RWPE2 (cell line): ENCODE measurements at regions not wholly inside any gene's neighbourhood (a gene's known extent, or its start where the extent isn't known, plus 50 kb on each side); places are given as distances from the start of the nearest gene placed in this dataset.

Experiments used
- ATAC-seq: fragments of 200-7000 bp; cut with Tn5 transposase; 3 replicates; pipeline ENCODE4 v1.9.1; 2021; ENCODE audit warnings: low read depth
- DNase-seq: peaks from one replicate; pipeline ENCODE4 v3.0.0-alpha.2; 2020; ENCODE audit warnings: low spot score
- H3K27ac ChIP-seq: fragments of 450-650 bp; 2 replicates; pipeline ENCODE4 v1.5.1; 2017; ENCODE audit warnings: mild to moderate bottlenecking; ENCODE audit not compliant: poor library complexity, severe bottlenecking
- H3K27me3 ChIP-seq: fragments of 250-450 bp; sonication (Bioruptor Pico); 2 replicates; pipeline ENCODE4 v1.5.1; 2021; ENCODE audit warnings: mild to moderate bottlenecking, moderate library complexity; ENCODE audit not compliant: insufficient read depth, poor library complexity, severe bottlenecking
- H3K36me3 ChIP-seq: fragments of 250-450 bp; sonication (Bioruptor Pico); 2 replicates; pipeline ENCODE4 v1.5.1; 2020; ENCODE audit warnings: low read depth, mild to moderate bottlenecking, moderate library complexity
- H3K4me1 ChIP-seq: fragments of 250-450 bp; sonication (Bioruptor Pico); 2 replicates; pipeline ENCODE4 v1.5.1; 2021; ENCODE audit warnings: mild to moderate bottlenecking, moderate library complexity; ENCODE audit not compliant: insufficient read depth, poor library complexity, severe bottlenecking
- H3K4me3 ChIP-seq: fragments of 250-450 bp; sonication (Bioruptor Pico); 2 replicates; pipeline ENCODE4 v1.5.1; 2021; ENCODE audit warnings: mild to moderate bottlenecking, moderate library complexity; ENCODE audit not compliant: severe bottlenecking
- H3K9me3 ChIP-seq: fragments of 250-450 bp; sonication (Bioruptor Pico); 2 replicates; pipeline ENCODE4 v1.5.1; 2021; ENCODE audit warnings: mild to moderate bottlenecking, moderate library complexity; ENCODE audit not compliant: severe bottlenecking
- CTCF ChIP-seq: fragments of 450-650 bp; IDR thresholded peaks from one replicate; pipeline ENCODE4 v1.5.1; 2017; ENCODE audit warnings: mild to moderate bottlenecking, moderate library complexity; ENCODE audit not compliant: poor library complexity, severe bottlenecking

DNA sequence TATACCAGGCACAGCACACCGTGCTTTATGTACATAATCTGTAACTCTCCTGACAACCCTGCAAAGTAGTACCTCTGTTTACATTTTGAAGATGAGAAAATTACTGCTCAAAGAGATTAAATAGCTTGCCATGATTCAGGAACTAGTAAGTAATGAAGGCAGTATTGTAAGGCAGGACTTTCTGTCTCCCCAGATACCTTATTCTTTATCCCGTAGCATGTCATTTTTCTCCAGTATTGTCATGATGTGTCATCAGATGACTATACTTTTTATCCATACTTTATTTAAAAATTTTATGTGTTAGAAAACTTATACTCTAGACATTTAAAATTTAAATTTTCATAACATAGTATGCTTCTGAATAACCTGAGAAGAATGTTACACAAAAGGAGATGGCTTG is 188.3 kb upstream of the NUDT6 start:
- H3K4me1 ChIP-seq: peaks cover 12% of the 10 kb centered on the region
- no peaks in the 10 kb centered on the region for H3K36me3 ChIP-seq
- no peaks in the 10 kb centered on the region for H3K9me3 ChIP-seq
- no peak overlapping the region for H3K4me3 ChIP-seq
- TF ChIP-seq CTCF: no peak
- no peak for DNase-seq
- H3K27me3 ChIP-seq: no peaks in the 10 kb centered on the region
- H3K27ac ChIP-seq: no peak overlapping the region
- peak; percentile 42; the same call in 2 of the 3 replicates for ATAC-seq

GRCh38 chr4:123113155-123113554 is 190.8 kb upstream of the NUDT6 start:
- Histone ChIP-seq H3K27me3 (no peaks in the 10 kb centered on the region), H3K4me1 (peaks cover 12% of the 10 kb centered on the region), H3K27ac (no peak overlapping the region), H3K36me3 (no peaks in the 10 kb centered on the region), H3K9me3 (no peaks in the 10 kb centered on the region), H3K4me3 (no peak overlapping the region)
- no peak for DNase-seq
- no peak for ATAC-seq
- no peak for TF ChIP-seq CTCF

DNA sequence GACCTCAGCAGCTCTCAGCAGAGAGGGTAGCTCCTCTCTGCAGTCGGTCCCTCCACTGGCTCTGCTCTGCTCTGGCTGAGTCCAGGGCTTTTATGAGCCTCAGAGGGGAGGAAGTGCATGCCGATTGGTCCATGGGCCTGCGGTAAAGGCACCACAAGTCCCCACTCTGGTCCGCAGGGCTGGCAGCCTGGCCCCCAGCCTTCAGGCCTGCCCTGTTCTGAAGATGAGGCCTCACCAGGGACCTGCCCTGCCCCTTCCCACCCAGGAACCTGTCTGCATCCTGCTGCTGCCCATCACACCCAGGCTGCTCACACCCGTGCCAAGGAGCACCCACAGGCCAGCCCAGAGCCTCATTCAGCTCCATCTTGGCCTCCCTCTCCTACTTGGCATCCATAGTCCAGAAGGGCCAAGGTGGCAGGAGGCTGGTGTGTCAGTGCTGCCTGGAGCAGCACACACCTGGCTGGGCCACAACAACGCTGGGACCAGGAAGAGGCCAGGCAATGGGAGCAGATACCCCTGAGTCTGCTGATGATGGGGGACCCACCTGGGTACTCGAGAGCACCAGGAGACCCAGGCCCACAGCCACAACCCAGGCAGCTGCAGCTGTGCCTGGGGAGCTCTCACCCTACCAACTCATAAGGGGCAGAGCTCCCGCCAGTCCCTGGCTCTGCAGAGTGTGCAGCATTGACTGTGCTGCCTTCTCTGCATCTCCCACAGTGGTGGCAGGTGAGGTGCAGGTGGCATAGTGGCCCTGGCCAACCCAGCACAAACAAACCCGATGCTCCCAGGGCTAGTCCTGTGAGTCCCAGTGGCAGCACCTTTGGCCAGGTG is 191.9 kb upstream of the NUDT6 start:
- H3K4me3 ChIP-seq: no peak overlapping the region
- no peak overlapping the region for H3K27ac ChIP-seq
- no peak for TF ChIP-seq CTCF
- no peaks in the 10 kb centered on the region for H3K27me3 ChIP-seq
- DNase-seq: peak; percentile 31
- H3K9me3 ChIP-seq: no peaks in the 10 kb centered on the region
- no peaks in the 10 kb centered on the region for H3K36me3 ChIP-seq
- no peak for ATAC-seq
- peaks cover 12% of the 10 kb centered on the region for H3K4me1 ChIP-seq

GRCh38 chr4:123114915-123115756 is 192.7 kb upstream of the NUDT6 start:
- H3K27ac ChIP-seq: no peak overlapping the region
- H3K4me1 ChIP-seq: peaks cover 12% of the 10 kb centered on the region
- DNase-seq: peak; percentile 52
- TF ChIP-seq CTCF: no peak
- no peaks in the 10 kb centered on the region for H3K9me3 ChIP-seq
- ATAC-seq: no peak
- no peaks in the 10 kb centered on the region for H3K27me3 ChIP-seq
- no peak overlapping the region for H3K4me3 ChIP-seq
- no peaks in the 10 kb centered on the region for H3K36me3 ChIP-seq
